HepG2 (cell line): ENCODE measurements at regions not wholly inside any gene's neighbourhood (a gene's known extent, or its start where the extent isn't known, plus 50 kb on each side); places are given as distances from the start of the nearest gene placed in this dataset.

ENCODE experiments used
- ATAC-seq: fragments of 200-7000 bp; cut with Tn5 transposase; 3 replicates; pipeline ENCODE4 v1.9.1; 2020; ENCODE audit warnings: mild to moderate bottlenecking, moderate library complexity
- BruUV-seq: library from RNA; stranded (reverse); fragments of 400-500 nt; replicated peaks from 2 replicates; lab custom pipeline; 2021; lab: Mats Ljungman, UMichigan
- CTCF ChIA-PET: fragments of 300-600 bp; formaldehyde crosslinking; extraction: SDS; loops from one replicate; lab custom pipeline; 2021; ENCODE audit warnings: low total read pairs, inconsistent platforms, low intra/inter-chr PET ratio; lab: Yijun Ruan, JAX
- POLR2A ChIA-PET: fragments of 350-600 bp; sonication (Branson Sonifier 250); formaldehyde crosslinking; loops from one replicate; lab custom pipeline; 2020; ENCODE audit warnings: antibody characterized with exemption, inconsistent platforms; lab: Yijun Ruan, JAX
- DNase-seq: peaks from one replicate; pipeline ENCODE4 v3.0.0-alpha.2; 2015; ENCODE audit warnings: low spot score
- FAIRE-seq: peaks from 3 replicates; lab custom pipeline; 2011; peaks lifted over from hg19 to GRCh38; lab: Jason Lieb, UNC
- H2AFZ ChIP-seq: one replicate; pipeline ENCODE4 v1.6.1; 2011; ENCODE audit warnings: low read length, inconsistent platforms
- H3K27ac ChIP-seq: fragments of 300-600 bp; 3 replicates; pipeline ENCODE4 v1.8.0; 2011; ENCODE audit warnings: mixed run types, mild to moderate bottlenecking, mixed read lengths, low read length, inconsistent platforms; ENCODE audit not compliant: insufficient read depth; ENCODE audit errors: extremely low read length
- H3K27me3 ChIP-seq, 2 experiments: fragments of 200-600 bp in 1 of 2; 2 replicates in 1 of 2; 3 replicates in 1 of 2; pipeline versions ENCODE4 v1.6.0 to v1.8.0; 2011; ENCODE audit warnings: low read length in 2 of 2, mild to moderate bottlenecking in 2 of 2, moderate library complexity in 2 of 2, inconsistent platforms in 1 of 2; ENCODE audit not compliant: insufficient read depth in 2 of 2, control insufficient read depth in 1 of 2
- H3K36me3 ChIP-seq, 2 experiments: fragments of 200-600 bp in 1 of 2; replicated peaks in 1 of 2; 2 replicates in 1 of 2; 3 replicates in 1 of 2; pipeline versions ENCODE4 v1.5.1 to v1.8.0; 2011; ENCODE audit warnings: low read length in 2 of 2, inconsistent platforms in 1 of 2; ENCODE audit not compliant: insufficient read depth in 2 of 2, control insufficient read depth in 1 of 2
- H3K4me1 ChIP-seq: 2 replicates; pipeline ENCODE4 v1.5.1; 2012; ENCODE audit warnings: low read length, inconsistent platforms; ENCODE audit not compliant: insufficient read depth
- H3K4me2 ChIP-seq: 2 replicates; pipeline ENCODE4 v1.6.0; 2011; ENCODE audit warnings: low read depth, low read length, inconsistent platforms
- H3K4me3 ChIP-seq, 3 experiments: fragments of 200-600 bp in 1 of 3; sonication (generic), shearing (Covaris generic) in 1 of 3; replicated peaks in 1 of 3; 2 replicates each; pipeline ENCODE4 v1.5.1; 2011 to 2016; ENCODE audit warnings: low read length in 3 of 3, inconsistent platforms in 2 of 3, low read depth in 2 of 3, mild to moderate bottlenecking in 2 of 3, control low read depth in 1 of 3, mixed read lengths in 1 of 3; ENCODE audit not compliant: insufficient read depth in 1 of 3
- H3K79me2 ChIP-seq: one replicate; pipeline ENCODE4 v1.6.1; 2011; ENCODE audit warnings: low read length, inconsistent platforms; ENCODE audit not compliant: insufficient read depth
- H3K9ac ChIP-seq: 2 replicates; pipeline ENCODE4 v1.6.0; 2011; ENCODE audit warnings: mild to moderate bottlenecking, low read depth, low read length, inconsistent platforms; ENCODE audit not compliant: insufficient read depth
- H3K9me3 ChIP-seq: 2 replicates; pipeline ENCODE4 v1.5.1; 2012; ENCODE audit warnings: mild to moderate bottlenecking, low read length
- H4K20me1 ChIP-seq: 2 replicates; pipeline ENCODE4 v1.6.0; 2011; ENCODE audit warnings: inconsistent platforms, mild to moderate bottlenecking, low read length, moderate library complexity; ENCODE audit not compliant: insufficient read depth
- MYNN ChIP-seq: sonication (generic); formaldehyde crosslinking; IDR thresholded peaks from 2 replicates; pipeline ENCODE4 v1.4.0; 2020; ENCODE audit warnings: mild to moderate bottlenecking, low read depth, missing genetic modification reagents
- PPARG ChIP-seq: conservative IDR thresholded peaks from 2 replicates; pipeline ENCODE4 v1.6.1; 2016; ENCODE audit warnings: missing biosample characterization, missing genetic modification reagents
- WGBS: methylation state at CpG from one replicate; pipeline ENCODE4 v1.1.6; 2017; ENCODE audit warnings: low lambda C conversion rate; 5-methylcytosine and 5-hydroxymethylcytosine counted together
- in situ Hi-C: cut with HindIII; loops from 2 replicates; pipeline ENCODE4 v1.10.0; 2017; ENCODE audit warnings: low pct_unique_long_range_greater_than_20kb; ENCODE audit not compliant: extremely low pct_ligation_motif_present
- intact Hi-C: fragments of 100-400 bp; cut with micrococcal nuclease; formaldehyde crosslinking; loops from one replicate; pipeline ENCODE4 v1.10.0; 2022; ENCODE audit not compliant: unreplicated experiment
- TF ChIP-seq, protein P1 (sequence below): sonication (generic); formaldehyde crosslinking; conservative IDR thresholded peaks from 2 replicates; pipeline ENCODE4 v1.4.0; 2020; ENCODE audit warnings: missing genetic modification reagents
- TF ChIP-seq, protein P2 (sequence below): sonication (generic); formaldehyde crosslinking; IDR thresholded peaks from 2 replicates; pipeline ENCODE4 v1.4.0; 2020; ENCODE audit warnings: mild to moderate bottlenecking, missing genetic modification reagents
- TF ChIP-seq, protein P3 (sequence below), 2 experiments: fragments of 450-650 bp in 1 of 2; sonication (generic) in 1 of 2; formaldehyde crosslinking; IDR thresholded peaks; 2 replicates each; pipeline versions ENCODE4 v1.5.0 to v1.8.0; 2020 to 2022; ENCODE audit warnings: mild to moderate bottlenecking in 1 of 2, missing genetic modification reagents in 1 of 2

DNA sequence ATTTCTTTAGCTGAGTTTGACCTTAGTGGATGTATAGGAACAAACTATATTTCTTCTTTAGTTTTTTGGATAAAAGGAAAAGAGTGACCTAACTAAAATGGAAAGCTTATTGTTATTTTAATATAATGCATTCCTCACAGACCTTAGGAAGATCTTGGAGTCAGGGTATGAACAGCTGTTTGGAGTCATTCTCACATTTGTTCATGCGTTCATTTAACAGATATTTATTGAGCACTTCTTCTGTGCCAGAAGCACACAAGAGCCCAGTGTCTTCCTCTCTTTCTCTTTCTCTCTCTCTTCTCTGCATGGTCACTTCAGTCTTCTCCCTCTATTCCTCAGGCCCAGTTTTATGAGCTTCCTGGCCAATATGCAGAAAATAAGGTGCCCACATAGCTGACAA is 744.0 kb upstream of the MAP3K7 start (continued):
- TF ChIP-seq, protein P1, sequence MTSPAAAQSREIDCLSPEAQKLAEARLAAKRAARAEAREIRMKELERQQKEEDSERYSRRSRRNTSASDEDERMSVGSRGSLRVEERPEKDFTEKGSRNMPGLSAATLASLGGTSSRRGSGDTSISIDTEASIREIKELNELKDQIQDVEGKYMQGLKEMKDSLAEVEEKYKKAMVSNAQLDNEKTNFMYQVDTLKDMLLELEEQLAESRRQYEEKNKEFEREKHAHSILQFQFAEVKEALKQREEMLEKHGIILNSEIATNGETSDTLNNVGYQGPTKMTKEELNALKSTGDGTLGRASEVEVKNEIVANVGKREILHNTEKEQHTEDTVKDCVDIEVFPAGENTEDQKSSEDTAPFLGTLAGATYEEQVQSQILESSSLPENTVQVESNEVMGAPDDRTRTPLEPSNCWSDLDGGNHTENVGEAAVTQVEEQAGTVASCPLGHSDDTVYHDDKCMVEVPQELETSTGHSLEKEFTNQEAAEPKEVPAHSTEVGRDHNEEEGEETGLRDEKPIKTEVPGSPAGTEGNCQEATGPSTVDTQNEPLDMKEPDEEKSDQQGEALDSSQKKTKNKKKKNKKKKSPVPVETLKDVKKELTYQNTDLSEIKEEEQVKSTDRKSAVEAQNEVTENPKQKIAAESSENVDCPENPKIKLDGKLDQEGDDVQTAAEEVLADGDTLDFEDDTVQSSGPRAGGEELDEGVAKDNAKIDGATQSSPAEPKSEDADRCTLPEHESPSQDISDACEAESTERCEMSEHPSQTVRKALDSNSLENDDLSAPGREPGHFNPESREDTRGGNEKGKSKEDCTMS = no peak
- TF ChIP-seq, protein P2, sequence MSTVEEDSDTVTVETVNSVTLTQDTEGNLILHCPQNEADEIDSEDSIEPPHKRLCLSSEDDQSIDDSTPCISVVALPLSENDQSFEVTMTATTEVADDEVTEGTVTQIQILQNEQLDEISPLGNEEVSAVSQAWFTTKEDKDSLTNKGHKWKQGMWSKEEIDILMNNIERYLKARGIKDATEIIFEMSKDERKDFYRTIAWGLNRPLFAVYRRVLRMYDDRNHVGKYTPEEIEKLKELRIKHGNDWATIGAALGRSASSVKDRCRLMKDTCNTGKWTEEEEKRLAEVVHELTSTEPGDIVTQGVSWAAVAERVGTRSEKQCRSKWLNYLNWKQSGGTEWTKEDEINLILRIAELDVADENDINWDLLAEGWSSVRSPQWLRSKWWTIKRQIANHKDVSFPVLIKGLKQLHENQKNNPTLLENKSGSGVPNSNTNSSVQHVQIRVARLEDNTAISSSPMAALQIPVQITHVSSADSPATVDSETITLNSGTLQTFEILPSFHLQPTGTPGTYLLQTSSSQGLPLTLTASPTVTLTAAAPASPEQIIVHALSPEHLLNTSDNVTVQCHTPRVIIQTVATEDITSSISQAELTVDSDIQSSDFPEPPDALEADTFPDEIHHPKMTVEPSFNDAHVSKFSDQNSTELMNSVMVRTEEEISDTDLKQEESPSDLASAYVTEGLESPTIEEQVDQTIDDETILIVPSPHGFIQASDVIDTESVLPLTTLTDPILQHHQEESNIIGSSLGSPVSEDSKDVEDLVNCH (CRISPR knock-in tag) = no peak
- TF ChIP-seq, protein P3, sequence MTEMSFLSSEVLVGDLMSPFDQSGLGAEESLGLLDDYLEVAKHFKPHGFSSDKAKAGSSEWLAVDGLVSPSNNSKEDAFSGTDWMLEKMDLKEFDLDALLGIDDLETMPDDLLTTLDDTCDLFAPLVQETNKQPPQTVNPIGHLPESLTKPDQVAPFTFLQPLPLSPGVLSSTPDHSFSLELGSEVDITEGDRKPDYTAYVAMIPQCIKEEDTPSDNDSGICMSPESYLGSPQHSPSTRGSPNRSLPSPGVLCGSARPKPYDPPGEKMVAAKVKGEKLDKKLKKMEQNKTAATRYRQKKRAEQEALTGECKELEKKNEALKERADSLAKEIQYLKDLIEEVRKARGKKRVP (CRISPR knock-in tag; IDR thresholded peaks at IDR 0.05) = no peak
- TF ChIP-seq MYNN (CRISPR knock-in tag) = no peak

DNA sequence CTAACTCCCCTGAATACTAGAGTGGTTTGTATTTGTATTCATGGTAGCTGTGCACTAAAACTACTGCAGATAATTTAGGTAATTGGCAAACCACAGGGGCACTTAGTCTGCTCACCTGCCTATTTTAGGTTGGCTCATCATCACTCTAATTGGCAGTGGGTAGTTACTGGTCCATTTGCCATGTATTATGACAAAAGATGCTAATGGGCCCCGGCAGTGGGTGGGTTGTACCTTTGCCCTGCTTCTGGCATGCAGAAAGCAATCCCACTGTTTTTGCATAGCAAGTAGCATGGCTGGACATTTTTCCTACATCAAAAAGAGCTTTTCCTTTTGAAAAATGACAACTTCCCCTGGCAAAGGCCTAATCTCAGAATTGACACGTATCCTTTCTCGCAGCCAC is 741.4 kb upstream of the MAP3K7 start:
- Histone ChIP-seq H3K79me2 (no peaks in the 10 kb centered on the region), H3K4me2 (no peak overlapping the region), H3K27me3 (no peaks in the 10 kb centered on the region; a peak in 1 of 5 replicates)
- CTCF ChIA-PET = no interaction called here
- no TSS peak for BruUV-seq
- TF ChIP-seq PPARG = no peak
- TF ChIP-seq, all 625 proteins: peak for 0
- POLR2A ChIA-PET = no interaction called here
- no peak overlapping the region for H2AFZ ChIP-seq
- in situ Hi-C loops (no loop called here), intact Hi-C loops (no loop called here)
- no peak for DNase-seq
- no peak for FAIRE-seq
- no peak overlapping the region for H3K9ac ChIP-seq
- H3K4me3 ChIP-seq = no peak overlapping the region
- no peaks in the 10 kb centered on the region for H3K4me1 ChIP-seq
- H3K9me3 ChIP-seq = no peaks in the 10 kb centered on the region
- H4K20me1 ChIP-seq = no peaks in the 10 kb centered on the region
- no peaks in the 10 kb centered on the region for H3K36me3 ChIP-seq
- WGBS = 4% methylated on average over 3 of the region's 3 CpGs
- ATAC-seq = no peak
- H3K27ac ChIP-seq = no peak overlapping the region
